Effector memory CD8-positive, alpha-beta T cell (primary cell): ENCODE measurements at regions not wholly inside any gene's neighbourhood (a gene's known extent, or its start where the extent isn't known, plus 50 kb on each side); places are given as distances from the start of the nearest gene placed in this dataset.
A peak's percentile ranks its signal among the peaks of the same experiment; 100 is the strongest.
"Not testable (repeated sequence)": the region's sequence is repeated elsewhere in the genome, so short reads cannot be mapped to it uniquely, and the experiment has no call there.

ENCODE experiments used
- ATAC-seq: fragments of 150-1000 bp; cut with Tn5 transposase; replicated peaks from 2 replicates; pipeline ENCODE4 v1.10.0; 2021; ENCODE audit warnings: mild to moderate bottlenecking, moderate library complexity
- DNase-seq, 3 experiments: peaks; one replicate each; pipeline ENCODE4 v3.0.0; 2021
- H3K27ac Mint-ChIP-seq, 2 donors: one replicate each; pipeline ENCODE4 v1.8.0; 2022; ENCODE audit warnings: mild to moderate bottlenecking in 2 of 2, mixed read lengths in 2 of 2, moderate library complexity in 2 of 2
- H3K27me3 Mint-ChIP-seq, 2 donors: one replicate each; pipeline ENCODE4 v1.8.0; 2022; ENCODE audit warnings: mixed read lengths in 2 of 2
- H3K36me3 Mint-ChIP-seq: one replicate; pipeline ENCODE4 v1.8.0; 2022; ENCODE audit warnings: mild to moderate bottlenecking, moderate library complexity, mixed read lengths; ENCODE audit not compliant: insufficient read depth
- H3K4me1 Mint-ChIP-seq, 2 donors: one replicate each; pipeline ENCODE4 v1.8.0; 2022; ENCODE audit warnings: low read depth in 2 of 2, mixed read lengths in 2 of 2
- H3K4me3 Mint-ChIP-seq, 2 donors: one replicate each; pipeline ENCODE4 v1.8.0; 2022; ENCODE audit warnings: mild to moderate bottlenecking in 2 of 2, mixed read lengths in 2 of 2, moderate library complexity in 2 of 2
- H3K9me3 Mint-ChIP-seq, 2 donors: one replicate each; pipeline ENCODE4 v1.8.0; 2022; ENCODE audit warnings: mixed read lengths in 2 of 2

GRCh38 chr12:24360907-24361306, 411.4 kb upstream of the SOX5 start:
- no peak overlapping the region for H3K4me3 Mint-ChIP-seq
- no peaks in the 10 kb centered on the region for H3K27me3 Mint-ChIP-seq
- H3K27ac Mint-ChIP-seq: no peak overlapping the region
- H3K9me3 Mint-ChIP-seq: no peaks in the 10 kb centered on the region
- no peaks in the 10 kb centered on the region for H3K36me3 Mint-ChIP-seq
- ATAC-seq: no peak
- no peaks in the 10 kb centered on the region for H3K4me1 Mint-ChIP-seq
- no peak for DNase-seq

GRCh38 chr12:24360461-24360860, 411.0 kb upstream of the SOX5 start:
- Mint-ChIP-seq H3K9me3 (no peaks in the 10 kb centered on the region), H3K36me3 (no peaks in the 10 kb centered on the region), H3K4me3 (no peak overlapping the region), H3K4me1 (no peaks in the 10 kb centered on the region), H3K27me3 (no peaks in the 10 kb centered on the region), H3K27ac (no peak overlapping the region)
- DNase-seq (no peak), ATAC-seq (no peak)

DNA sequence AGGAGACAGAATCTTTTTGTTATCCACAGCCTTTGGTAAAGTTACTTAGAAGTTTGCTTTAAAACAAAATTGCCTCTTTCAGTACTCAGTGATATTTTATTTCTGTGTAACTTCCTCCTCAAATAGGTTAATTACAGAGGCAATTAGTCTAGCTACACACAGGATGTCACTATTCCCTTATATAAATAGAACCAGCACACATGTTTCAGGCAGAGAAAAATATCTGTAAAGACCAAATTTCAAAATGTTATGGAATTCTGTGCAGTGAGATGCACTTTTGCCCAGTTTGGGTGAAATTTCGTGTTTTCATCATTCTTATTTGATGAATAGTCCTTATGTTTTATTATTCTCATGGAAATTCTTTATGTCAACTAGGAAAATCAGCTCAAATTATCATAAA, 410.6 kb upstream of the SOX5 start:
- DNase-seq (no peak), ATAC-seq (peak; percentile 22)
- no peak overlapping the region for H3K27ac Mint-ChIP-seq
- H3K36me3 Mint-ChIP-seq: no peaks in the 10 kb centered on the region
- no peak overlapping the region for H3K4me3 Mint-ChIP-seq
- H3K9me3 Mint-ChIP-seq: no peaks in the 10 kb centered on the region
- H3K27me3 Mint-ChIP-seq: no peaks in the 10 kb centered on the region
- H3K4me1 Mint-ChIP-seq: no peaks in the 10 kb centered on the region

DNA sequence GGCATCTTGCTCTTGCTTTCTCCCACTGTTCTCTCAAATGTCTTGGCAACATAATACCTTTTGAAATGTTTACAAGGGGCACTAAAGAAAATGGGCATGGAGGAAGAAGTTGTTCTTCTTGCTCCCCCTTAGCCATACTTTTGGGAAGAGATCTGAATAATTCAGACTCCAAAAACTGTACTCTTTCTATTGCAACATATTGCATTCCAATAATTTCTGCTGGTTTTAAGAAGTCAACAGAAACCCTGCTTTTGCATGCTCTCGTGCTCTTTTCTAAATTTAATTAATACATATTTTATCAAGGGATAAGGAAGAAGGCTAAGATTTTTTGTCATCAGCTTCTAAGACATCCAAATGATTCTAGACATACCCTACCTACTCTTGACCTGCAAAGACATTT, 409.9 kb upstream of the SOX5 start:
- no peaks in the 10 kb centered on the region for H3K27me3 Mint-ChIP-seq
- no peak overlapping the region for H3K4me3 Mint-ChIP-seq
- H3K9me3 Mint-ChIP-seq: peaks cover 0 to 1% of the 10 kb centered on the region in 2 donors
- DNase-seq (no peak), ATAC-seq (no peak)
- no peaks in the 10 kb centered on the region for H3K4me1 Mint-ChIP-seq
- H3K27ac Mint-ChIP-seq: no peak overlapping the region
- H3K36me3 Mint-ChIP-seq: no peaks in the 10 kb centered on the region

- H3K36me3 Mint-ChIP-seq: no peaks in the 10 kb centered on the region
- no peaks in the 10 kb centered on the region for H3K4me1 Mint-ChIP-seq
- H3K27me3 Mint-ChIP-seq: no peaks in the 10 kb centered on the region
- no peak overlapping the region for H3K4me3 Mint-ChIP-seq
- ATAC-seq: no peak
- no peak overlapping the region for H3K27ac Mint-ChIP-seq
- no peak for DNase-seq
- peaks cover 0 to 7% of the 10 kb centered on the region in 2 donors for H3K9me3 Mint-ChIP-seq
These were observed 406.9 kb upstream of the SOX5 start for GRCh38 chr12:24356240-24356804.

DNA sequence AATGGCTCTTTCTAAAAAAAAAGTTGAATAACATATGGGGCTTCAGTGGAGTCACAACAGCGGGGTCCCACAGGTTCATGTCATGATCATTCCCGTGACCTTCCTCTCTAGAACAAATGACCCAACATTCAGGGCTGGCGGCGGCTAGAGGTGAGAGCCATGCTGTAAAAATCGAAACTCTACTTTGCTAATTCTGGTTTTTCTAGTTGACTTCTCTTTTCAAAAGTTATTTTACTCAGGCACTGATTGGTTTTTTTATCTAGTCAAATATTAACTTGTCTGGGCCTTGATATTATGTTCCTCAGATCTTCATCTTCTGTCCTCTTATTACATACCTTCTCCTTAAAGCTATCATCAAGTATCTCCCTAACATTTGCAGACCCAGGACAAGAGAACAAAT, 402.9 kb upstream of the SOX5 start:
- Mint-ChIP-seq H3K36me3 (no peaks in the 10 kb centered on the region), H3K4me3 (no peak overlapping the region), H3K4me1 (no peaks in the 10 kb centered on the region), H3K9me3 (peaks cover 0 to 15% of the 10 kb centered on the region in 2 donors), H3K27me3 (no peaks in the 10 kb centered on the region), H3K27ac (no peak overlapping the region)
- no peak for ATAC-seq
- DNase-seq: no peak

DNA sequence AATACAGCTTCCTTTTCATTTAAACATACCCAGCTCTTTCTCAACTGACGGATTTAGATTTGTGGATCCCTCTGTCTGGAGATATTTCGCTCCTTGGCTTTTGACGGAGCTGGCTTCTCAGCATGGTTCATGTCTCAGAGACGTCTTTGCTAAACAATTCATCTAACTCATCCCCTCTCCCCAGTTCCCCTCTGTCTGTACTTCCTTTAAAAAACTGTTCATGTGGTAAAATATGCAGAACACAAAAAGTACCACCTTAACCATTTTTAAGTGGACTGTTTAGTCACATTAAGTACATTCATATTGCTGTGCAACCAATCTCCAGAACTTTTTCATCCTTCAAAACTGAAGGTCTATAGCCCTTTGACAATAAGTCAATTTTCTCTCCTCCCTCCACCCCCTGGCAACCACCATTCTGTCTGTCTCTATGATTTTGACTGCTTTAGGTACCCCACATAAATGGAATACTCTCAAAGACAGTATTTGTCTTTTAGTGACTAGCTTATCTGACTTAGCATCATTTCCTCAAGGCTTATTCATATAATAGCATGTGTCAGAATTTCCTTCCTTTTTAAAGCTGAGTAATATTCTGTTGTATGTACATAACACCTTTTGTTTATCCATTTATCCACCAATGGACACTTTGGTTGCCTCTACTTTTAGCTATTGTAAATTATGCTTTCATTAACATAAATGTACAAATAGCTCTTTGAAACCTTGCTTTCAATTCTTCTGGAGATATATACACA, 399.8 kb upstream of the SOX5 start:
- ATAC-seq: no peak
- H3K36me3 Mint-ChIP-seq: no peaks in the 10 kb centered on the region

DNA sequence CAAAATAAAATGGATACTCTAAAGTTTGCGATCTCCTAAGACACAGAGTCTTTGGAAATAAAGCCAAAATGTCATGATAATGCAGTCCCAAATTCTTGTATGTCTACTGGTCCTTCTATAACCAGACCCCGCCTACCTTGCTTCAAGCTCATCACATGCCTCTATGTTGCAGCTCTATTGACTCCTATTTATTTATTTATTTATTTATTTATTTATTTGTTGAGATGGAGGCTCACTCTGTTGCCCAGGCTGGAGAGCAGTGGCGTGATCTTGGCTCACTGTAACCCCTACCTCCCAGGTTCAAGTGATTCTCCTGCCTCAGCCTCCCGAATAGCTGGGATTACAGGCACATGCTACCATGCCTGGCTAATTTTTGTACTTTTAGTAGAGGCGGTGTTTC, 398.7 kb upstream of the SOX5 start:
- not testable (repeated sequence) for DNase-seq, ATAC-seq, H3K4me1 Mint-ChIP-seq, H3K4me3 Mint-ChIP-seq, H3K27ac Mint-ChIP-seq, H3K27me3 Mint-ChIP-seq, H3K36me3 Mint-ChIP-seq, H3K9me3 Mint-ChIP-seq

More for the DNA sequence above, 399.8 kb upstream of the SOX5 start:
- Mint-ChIP-seq H3K4me1 (no peaks in the 10 kb centered on the region), H3K9me3 (peaks cover 0 to 11% of the 10 kb centered on the region in 2 donors), H3K27me3 (no peaks in the 10 kb centered on the region), H3K27ac (no peak overlapping the region), H3K4me3 (no peak overlapping the region)
- DNase-seq: no peak

- Mint-ChIP-seq H3K27ac (no peak overlapping the region), H3K9me3 (peaks cover 0 to 1% of the 10 kb centered on the region in 2 donors), H3K4me3 (no peak overlapping the region), H3K27me3 (no peaks in the 10 kb centered on the region), H3K36me3 (no peaks in the 10 kb centered on the region), H3K4me1 (no peaks in the 10 kb centered on the region)
- ATAC-seq (no peak), DNase-seq (no peak)
These were observed 378.8 kb upstream of the SOX5 start for GRCh38 chr12:24328261-24328660.

DNA sequence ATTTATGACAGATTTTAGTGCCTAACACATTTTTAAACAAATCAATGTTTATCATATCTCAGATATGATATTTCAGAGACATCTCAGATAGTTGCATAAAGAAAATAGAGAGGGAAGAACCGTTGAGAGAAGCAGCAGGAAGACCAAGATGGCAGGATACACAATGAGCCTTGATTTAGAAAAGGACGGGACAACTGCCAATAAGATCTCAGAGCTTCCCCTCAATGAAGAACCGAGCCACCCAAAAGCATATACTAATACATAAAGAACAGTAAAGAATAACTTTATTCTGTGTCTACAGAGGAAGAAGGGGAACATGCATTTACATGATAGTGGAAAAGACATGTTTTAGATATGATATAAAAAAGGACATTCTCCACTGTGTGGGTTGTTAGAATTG, 375.9 kb upstream of the SOX5 start:
- Mint-ChIP-seq H3K36me3 (no peaks in the 10 kb centered on the region), H3K9me3 (no peaks in the 10 kb centered on the region), H3K4me3 (no peak overlapping the region), H3K4me1 (no peaks in the 10 kb centered on the region), H3K27ac (no peak overlapping the region), H3K27me3 (no peaks in the 10 kb centered on the region)
- ATAC-seq: no peak
- no peak for DNase-seq

GRCh38 chr12:24307716-24308335, 358.4 kb upstream of the SOX5 start:
- ATAC-seq (no peak), DNase-seq (no peak)
- Mint-ChIP-seq H3K4me3 (no peak overlapping the region), H3K36me3 (no peaks in the 10 kb centered on the region), H3K27ac (no peak overlapping the region), H3K27me3 (no peaks in the 10 kb centered on the region), H3K9me3 (peaks cover 0 to 2% of the 10 kb centered on the region in 2 donors), H3K4me1 (no peaks in the 10 kb centered on the region)

DNA sequence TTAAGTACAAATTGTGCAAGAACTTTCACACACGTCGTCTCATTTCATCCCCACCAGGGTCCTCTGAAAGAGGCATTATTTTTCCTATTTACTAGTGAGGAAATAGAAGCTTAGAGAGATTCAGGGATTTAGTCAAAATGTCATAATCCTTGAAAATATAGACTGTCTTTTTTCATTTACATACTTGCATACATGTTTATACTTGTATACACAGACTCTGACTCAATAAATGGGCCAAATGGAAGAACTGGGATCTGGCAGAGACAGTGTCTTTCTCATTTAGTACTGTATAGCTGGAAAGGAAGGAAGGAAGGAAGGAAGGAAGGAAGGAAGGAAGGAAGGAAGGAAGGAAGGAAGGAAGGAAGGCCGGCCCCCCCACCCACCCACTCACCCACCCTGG, 357.7 kb upstream of the SOX5 start:
- H3K4me3 Mint-ChIP-seq: no peak overlapping the region
- no peaks in the 10 kb centered on the region for H3K4me1 Mint-ChIP-seq
- DNase-seq (no peak), ATAC-seq (no peak)
- peaks cover 0 to 2% of the 10 kb centered on the region in 2 donors for H3K9me3 Mint-ChIP-seq
- H3K36me3 Mint-ChIP-seq: no peaks in the 10 kb centered on the region
- no peak overlapping the region for H3K27ac Mint-ChIP-seq
- H3K27me3 Mint-ChIP-seq: no peaks in the 10 kb centered on the region

DNA sequence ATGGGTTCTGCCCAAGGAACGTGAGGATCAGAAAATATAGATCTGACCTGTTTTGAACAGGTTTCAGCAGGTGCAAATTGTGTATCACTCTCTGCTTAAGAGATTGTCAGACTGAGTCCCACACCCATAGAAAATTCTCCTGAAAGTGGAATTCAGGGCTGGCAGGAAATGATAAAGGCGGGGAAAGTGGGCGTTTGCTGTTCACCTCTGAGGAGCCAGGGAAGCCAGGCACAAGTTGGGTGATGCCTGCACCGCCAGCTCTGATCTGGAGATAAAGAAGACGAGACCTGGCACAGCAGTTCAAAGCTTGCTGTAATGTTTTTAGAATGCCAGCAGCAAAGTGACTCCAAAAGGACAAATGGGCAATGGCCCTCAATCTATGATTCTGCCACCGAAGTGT, 356.5 kb upstream of the SOX5 start:
- Mint-ChIP-seq H3K9me3 (peaks cover 0 to 2% of the 10 kb centered on the region in 2 donors), H3K27ac (no peak overlapping the region), H3K36me3 (no peaks in the 10 kb centered on the region), H3K27me3 (no peaks in the 10 kb centered on the region), H3K4me1 (no peaks in the 10 kb centered on the region), H3K4me3 (no peak overlapping the region)
- DNase-seq: no peak
- no peak for ATAC-seq

DNA sequence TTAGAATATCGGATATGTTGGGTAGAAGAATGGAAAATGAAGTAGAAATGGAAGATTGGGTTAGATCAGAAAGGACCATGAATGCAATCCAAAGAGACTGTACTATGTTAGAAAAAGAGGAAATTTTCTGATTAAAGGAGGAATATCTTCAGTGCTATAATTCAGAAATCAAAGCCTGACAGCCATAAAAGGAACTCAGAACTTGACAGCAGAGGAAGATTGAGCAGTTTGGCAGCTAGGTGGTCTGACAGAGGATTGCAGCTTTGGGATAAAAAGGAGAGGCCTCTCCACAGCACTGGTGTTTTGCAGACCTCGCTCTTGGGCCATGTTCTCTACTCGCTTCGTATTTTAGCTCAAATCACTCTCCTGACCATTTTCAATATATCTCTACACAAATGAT, 354.8 kb upstream of the SOX5 start:
- Mint-ChIP-seq H3K36me3 (no peaks in the 10 kb centered on the region), H3K4me3 (no peak overlapping the region), H3K9me3 (peaks cover 0 to 2% of the 10 kb centered on the region in 2 donors), H3K4me1 (no peaks in the 10 kb centered on the region), H3K27me3 (no peaks in the 10 kb centered on the region), H3K27ac (no peak overlapping the region)
- DNase-seq (no peak), ATAC-seq (no peak)
